ENCODE measurements at regions not wholly inside any gene's neighbourhood (a gene's known extent, or its start where the extent isn't known, plus 50 kb on each side); places are given as distances from the start of the nearest gene placed in this dataset.

DNA sequence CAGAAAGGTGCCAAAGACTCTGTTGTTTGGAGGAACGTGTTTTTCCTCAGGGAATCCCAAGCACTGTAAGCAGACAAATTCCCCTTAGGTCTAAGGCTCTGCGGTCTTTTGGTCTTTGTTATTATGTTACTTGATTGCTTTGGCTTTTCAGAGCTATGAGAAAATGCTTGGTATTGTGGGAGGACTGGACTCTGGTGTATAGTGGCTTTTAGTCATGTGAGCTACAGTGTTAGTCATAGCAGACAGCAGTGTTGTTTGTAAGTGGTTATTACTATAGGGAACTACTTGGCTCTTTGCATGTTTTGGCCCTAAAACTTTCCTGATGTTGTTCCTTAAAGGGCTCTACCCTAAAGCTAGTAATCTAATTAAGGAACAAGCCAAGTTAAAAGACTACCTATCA, 956.2 kb upstream of the LRATD1 start:
- TF ChIP-seq FOXM1 (IDR thresholded peaks at IDR 0.05; ENCODE audit: borderline replicate concordance, low read depth) (no peak), EP300 (IDR thresholded peaks at IDR 0.05; ENCODE audit: borderline replicate concordance) (no peak), MAX (IDR thresholded peaks at IDR 0.05) (no peak), CEBPB (IDR thresholded peaks at IDR 0.05) (no peak), TCF12 (IDR thresholded peaks at IDR 0.05; ENCODE audit: low read depth) (no peak), REST (IDR thresholded peaks at IDR 0.05; ENCODE audit: low read depth) (no peak), ZBTB7A (IDR thresholded peaks at IDR 0.05; ENCODE audit: low read depth) (no peak), EGR1 (IDR thresholded peaks at IDR 0.05) (no peak), YY1 (IDR thresholded peaks at IDR 0.05; ENCODE audit: low read depth) (no peak), NFIC (IDR thresholded peaks at IDR 0.05) (no peak)
- TF ChIP-seq, protein P1, sequence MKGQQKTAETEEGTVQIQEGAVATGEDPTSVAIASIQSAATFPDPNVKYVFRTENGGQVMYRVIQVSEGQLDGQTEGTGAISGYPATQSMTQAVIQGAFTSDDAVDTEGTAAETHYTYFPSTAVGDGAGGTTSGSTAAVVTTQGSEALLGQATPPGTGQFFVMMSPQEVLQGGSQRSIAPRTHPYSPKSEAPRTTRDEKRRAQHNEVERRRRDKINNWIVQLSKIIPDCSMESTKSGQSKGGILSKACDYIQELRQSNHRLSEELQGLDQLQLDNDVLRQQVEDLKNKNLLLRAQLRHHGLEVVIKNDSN (IDR thresholded peaks at IDR 0.05), result no peak

Data from Ishikawa (cell line).